Suprapubic skin (tissue), 3 donors: ENCODE measurements at regions not wholly inside any gene's neighbourhood (a gene's known extent, or its start where the extent isn't known, plus 50 kb on each side); places are given as distances from the start of the nearest gene placed in this dataset.
"Not testable (repeated sequence)": the region's sequence is repeated elsewhere in the genome, so short reads cannot be mapped to it uniquely, and the experiment has no call there.

Experiments
- POLR2A ChIP-seq, 2 donors: fragments of 450-650 bp; IDR thresholded peaks; one replicate each; pipeline ENCODE4 v1.6.1; 2017; ENCODE audit warnings: antibody characterized with exemption in 2 of 2, mild to moderate bottlenecking in 2 of 2, moderate library complexity in 2 of 2
- TF ChIP-seq, protein P1 (sequence below), 2 donors: fragments of 200-600 bp in 1 of 2; fragments of 450-650 bp in 1 of 2; sonication (generic) in 1 of 2; IDR thresholded peaks; one replicate each; pipeline ENCODE4 v1.5.1; 2016 to 2019; ENCODE audit warnings: antibody characterized with exemption in 2 of 2, mild to moderate bottlenecking in 1 of 2, moderate library complexity in 1 of 2

DNA sequence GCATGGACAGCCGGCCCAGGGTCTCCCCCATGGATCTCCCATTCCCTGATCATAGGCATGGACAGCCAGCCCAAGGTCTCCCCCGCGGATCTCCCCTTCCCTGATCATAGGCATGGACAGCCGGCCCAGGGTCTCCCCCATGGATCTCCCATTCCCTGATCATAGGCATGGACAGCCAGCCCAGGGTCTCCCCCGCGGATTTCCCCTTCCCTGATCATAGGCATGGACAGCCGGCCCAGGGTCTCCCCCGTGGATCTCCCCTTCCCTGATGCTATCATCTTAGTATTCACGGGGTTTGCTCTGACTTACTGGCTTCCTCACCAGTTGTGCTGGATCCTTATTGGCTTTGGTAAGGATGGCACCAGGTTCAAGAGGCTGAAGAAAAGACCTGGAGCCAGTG is 769.4 kb upstream of the TPTE start:
- TF ChIP-seq POLR2A (IDR thresholded peaks at IDR 0.05), result not testable (repeated sequence)
- TF ChIP-seq, protein P1, sequence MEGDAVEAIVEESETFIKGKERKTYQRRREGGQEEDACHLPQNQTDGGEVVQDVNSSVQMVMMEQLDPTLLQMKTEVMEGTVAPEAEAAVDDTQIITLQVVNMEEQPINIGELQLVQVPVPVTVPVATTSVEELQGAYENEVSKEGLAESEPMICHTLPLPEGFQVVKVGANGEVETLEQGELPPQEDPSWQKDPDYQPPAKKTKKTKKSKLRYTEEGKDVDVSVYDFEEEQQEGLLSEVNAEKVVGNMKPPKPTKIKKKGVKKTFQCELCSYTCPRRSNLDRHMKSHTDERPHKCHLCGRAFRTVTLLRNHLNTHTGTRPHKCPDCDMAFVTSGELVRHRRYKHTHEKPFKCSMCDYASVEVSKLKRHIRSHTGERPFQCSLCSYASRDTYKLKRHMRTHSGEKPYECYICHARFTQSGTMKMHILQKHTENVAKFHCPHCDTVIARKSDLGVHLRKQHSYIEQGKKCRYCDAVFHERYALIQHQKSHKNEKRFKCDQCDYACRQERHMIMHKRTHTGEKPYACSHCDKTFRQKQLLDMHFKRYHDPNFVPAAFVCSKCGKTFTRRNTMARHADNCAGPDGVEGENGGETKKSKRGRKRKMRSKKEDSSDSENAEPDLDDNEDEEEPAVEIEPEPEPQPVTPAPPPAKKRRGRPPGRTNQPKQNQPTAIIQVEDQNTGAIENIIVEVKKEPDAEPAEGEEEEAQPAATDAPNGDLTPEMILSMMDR (IDR thresholded peaks at IDR 0.05), result not testable (repeated sequence)
